ENCODE measurements at regions not wholly inside any gene's neighbourhood (a gene's known extent, or its start where the extent isn't known, plus 50 kb on each side); places are given as distances from the start of the nearest gene placed in this dataset.

DNA sequence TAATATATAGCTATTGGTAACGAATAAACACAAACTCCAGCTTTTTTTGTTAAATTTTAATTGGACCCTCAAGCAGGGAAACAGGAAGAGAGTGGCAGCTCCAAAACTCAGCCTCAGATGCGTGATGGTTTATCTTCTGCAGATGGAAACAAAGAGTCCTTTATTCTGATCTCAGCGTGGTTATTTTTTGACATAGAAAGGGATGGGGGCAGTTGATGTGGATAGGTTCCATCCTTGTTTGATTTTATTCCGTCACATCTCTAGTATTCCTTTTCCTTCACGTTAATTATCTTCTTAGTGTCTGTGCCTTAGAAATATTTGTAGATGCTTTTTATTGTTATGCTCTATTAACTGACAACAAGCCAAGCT is 447.6 kb upstream of the SEL1L start:
- TF ChIP-seq POLR2A (IDR thresholded peaks at IDR 0.05) (no peak), CTCF (IDR thresholded peaks at IDR 0.05) (no peak), POLR2AphosphoS5 (IDR thresholded peaks at IDR 0.05) (no peak), EP300 (IDR thresholded peaks at IDR 0.05) (no peak)
